ENCODE measurements at regions not wholly inside any gene's neighbourhood (a gene's known extent, or its start where the extent isn't known, plus 50 kb on each side); places are given as distances from the start of the nearest gene placed in this dataset.

GRCh38 chr4:137333031-137333430, 199.3 kb downstream of the PCDH18 start:
- DNase-seq (ENCODE audit: low spot score) = no peak
- ATAC-seq = no peak

GRCh38 chr4:137312257-137312656, 220.0 kb downstream of the PCDH18 start:
- ATAC-seq (no peak), DNase-seq (ENCODE audit: low spot score) (no peak)

GRCh38 chr4:137310593-137311490, 221.5 kb downstream of the PCDH18 start:
- no peak for DNase-seq (ENCODE audit: low spot score)
- ATAC-seq = no peak

GRCh38 chr4:137310166-137310565, 222.1 kb downstream of the PCDH18 start:
- ATAC-seq (no peak), DNase-seq (ENCODE audit: low spot score) (no peak)

- ATAC-seq (no peak), DNase-seq (ENCODE audit: low spot score) (no peak)
These were observed 222.9 kb downstream of the PCDH18 start for GRCh38 chr4:137309424-137309823.

GRCh38 chr4:137307806-137308205, 224.5 kb downstream of the PCDH18 start:
- ATAC-seq (no peak), DNase-seq (ENCODE audit: low spot score) (no peak)

- ATAC-seq (no peak), DNase-seq (ENCODE audit: low spot score) (no peak)
These were observed 231.5 kb downstream of the PCDH18 start for GRCh38 chr4:137300776-137301175.

GRCh38 chr4:137299281-137299680, 233.0 kb downstream of the PCDH18 start:
- ATAC-seq (no peak), DNase-seq (ENCODE audit: low spot score) (no peak)

- DNase-seq (ENCODE audit: low spot score) = no peak
- ATAC-seq = no peak
These were observed 239.0 kb downstream of the PCDH18 start for GRCh38 chr4:137293281-137293680.

GRCh38 chr4:137283737-137284136, 248.6 kb downstream of the PCDH18 start:
- DNase-seq (ENCODE audit: low spot score) (no peak), ATAC-seq (no peak)

GRCh38 chr4:137278431-137278830, 253.9 kb downstream of the PCDH18 start:
- no peak for DNase-seq (ENCODE audit: low spot score)
- ATAC-seq = no peak

GRCh38 chr4:137274404-137274803, 257.9 kb downstream of the PCDH18 start:
- DNase-seq (ENCODE audit: low spot score) (no peak), ATAC-seq (no peak)

- ATAC-seq (no peak), DNase-seq (ENCODE audit: low spot score) (no peak)
These were observed 265.3 kb downstream of the PCDH18 start for GRCh38 chr4:137267024-137267423.

- no peak for ATAC-seq
- DNase-seq (ENCODE audit: low spot score) = no peak
These were observed 265.8 kb downstream of the PCDH18 start for GRCh38 chr4:137266511-137266910.

GRCh38 chr4:137263206-137263605, 269.1 kb downstream of the PCDH18 start:
- no peak for ATAC-seq
- no peak for DNase-seq (ENCODE audit: low spot score)

- DNase-seq (ENCODE audit: low spot score) (no peak), ATAC-seq (no peak)
These were observed 278.3 kb downstream of the PCDH18 start for GRCh38 chr4:137253949-137254348.

- ATAC-seq (no peak), DNase-seq (ENCODE audit: low spot score) (no peak)
These were observed 283.2 kb downstream of the PCDH18 start for GRCh38 chr4:137249112-137249511.

GRCh38 chr4:137238456-137239162, 293.7 kb downstream of the PCDH18 start:
- DNase-seq (ENCODE audit: low spot score) = no peak
- ATAC-seq = no peak

GRCh38 chr4:137226900-137227299, 305.4 kb downstream of the PCDH18 start:
- DNase-seq (ENCODE audit: low spot score) = no peak
- ATAC-seq = no peak

GRCh38 chr4:137226221-137226620, 306.1 kb downstream of the PCDH18 start:
- ATAC-seq (no peak), DNase-seq (ENCODE audit: low spot score) (no peak)

GRCh38 chr4:137213372-137214173, 318.7 kb downstream of the PCDH18 start:
- ATAC-seq (no peak), DNase-seq (ENCODE audit: low spot score) (no peak)

Data from left lobe of liver (tissue), 2 donors.